ENCODE measurements at regions not wholly inside any gene's neighbourhood (a gene's known extent, or its start where the extent isn't known, plus 50 kb on each side); places are given as distances from the start of the nearest gene placed in this dataset.
"Not testable (repeated sequence)": the region's sequence is repeated elsewhere in the genome, so short reads cannot be mapped to it uniquely, and the experiment has no call there.

- no peak for DNase-seq
Measured at GRCh38 chr13:86426437-86426836, 627.2 kb upstream of the SLITRK6 start.

- DNase-seq: no peak
Measured at GRCh38 chr13:86429756-86430155, 630.5 kb upstream of the SLITRK6 start.

- DNase-seq: no peak
Measured at GRCh38 chr13:86438034-86438433, 638.8 kb upstream of the SLITRK6 start.

GRCh38 chr13:86445206-86445605 lies 646.0 kb upstream of the SLITRK6 start:
- DNase-seq: no peak

GRCh38 chr13:86445672-86446071 lies 646.5 kb upstream of the SLITRK6 start:
- DNase-seq: no peak

- no peak for DNase-seq
Measured at GRCh38 chr13:86446311-86446710, 647.1 kb upstream of the SLITRK6 start.

GRCh38 chr13:86447479-86447878 lies 648.3 kb upstream of the SLITRK6 start:
- DNase-seq: no peak

GRCh38 chr13:86462011-86462410 lies 662.8 kb upstream of the SLITRK6 start:
- DNase-seq: no peak

- no peak for DNase-seq
Measured at GRCh38 chr13:86464193-86464592, 665.0 kb upstream of the SLITRK6 start.

- DNase-seq: no peak
Measured at GRCh38 chr13:86474971-86475370, 675.8 kb upstream of the SLITRK6 start.

GRCh38 chr13:86476656-86477055 lies 677.4 kb upstream of the SLITRK6 start:
- no peak for DNase-seq

GRCh38 chr13:86486582-86486981 lies 687.4 kb upstream of the SLITRK6 start:
- DNase-seq: no peak

- DNase-seq: no peak
Measured at GRCh38 chr13:86491121-86491520, 691.9 kb upstream of the SLITRK6 start.

- not testable (repeated sequence) for DNase-seq
Measured at GRCh38 chr13:86501931-86502330, 702.7 kb upstream of the SLITRK6 start.

- no peak for DNase-seq
Measured at GRCh38 chr13:86510792-86511191, 711.6 kb upstream of the SLITRK6 start.

GRCh38 chr13:86541461-86541860 lies 742.2 kb upstream of the SLITRK6 start:
- no peak for DNase-seq

GRCh38 chr13:86554066-86554465 lies 754.8 kb upstream of the SLITRK6 start:
- no peak for DNase-seq

GRCh38 chr13:86559901-86560300 lies 760.7 kb upstream of the SLITRK6 start:
- DNase-seq: no peak

GRCh38 chr13:86562866-86563265 lies 763.6 kb upstream of the SLITRK6 start:
- no peak for DNase-seq

- DNase-seq: no peak
Measured at GRCh38 chr13:86563308-86563707, 764.1 kb upstream of the SLITRK6 start.

- no peak for DNase-seq
Measured at GRCh38 chr13:86567119-86567518, 767.9 kb upstream of the SLITRK6 start.

- no peak for DNase-seq
Measured at GRCh38 chr13:86569119-86569518, 769.9 kb upstream of the SLITRK6 start.

GRCh38 chr13:86569974-86570373 lies 770.8 kb upstream of the SLITRK6 start:
- DNase-seq: no peak

GRCh38 chr13:86572115-86572514 lies 772.9 kb upstream of the SLITRK6 start:
- no peak for DNase-seq

- no peak for DNase-seq
Measured at GRCh38 chr13:86579662-86580061, 780.4 kb upstream of the SLITRK6 start.

- no peak for DNase-seq
Measured at GRCh38 chr13:86581706-86582105, 782.5 kb upstream of the SLITRK6 start.
